Nephron (organoid): ENCODE measurements at regions not wholly inside any gene's neighbourhood (a gene's known extent, or its start where the extent isn't known, plus 50 kb on each side); places are given as distances from the start of the nearest gene placed in this dataset.

Experiments used
- H3K27ac Mint-ChIP-seq, 3 experiments: 2 replicates each; pipeline ENCODE4 v1.8.0; 2020; ENCODE audit warnings: mixed read lengths in 3 of 3, mild to moderate bottlenecking in 2 of 3, moderate library complexity in 1 of 3
- H3K27me3 Mint-ChIP-seq: 2 replicates; pipeline ENCODE4 v1.8.0; 2021; ENCODE audit warnings: low read depth, mild to moderate bottlenecking, moderate library complexity, mixed read lengths
- H3K36me3 Mint-ChIP-seq: 2 replicates; pipeline ENCODE4 v1.8.0; 2020; ENCODE audit warnings: low read depth, mixed read lengths
- H3K4me1 Mint-ChIP-seq: 2 replicates; pipeline ENCODE4 v1.8.0; 2020; ENCODE audit warnings: mixed read lengths
- H3K4me3 Mint-ChIP-seq, 3 experiments: 2 replicates each; pipeline ENCODE4 v1.8.0; 2020; ENCODE audit warnings: mild to moderate bottlenecking in 3 of 3, mixed read lengths in 3 of 3, moderate library complexity in 2 of 3
- H3K9me3 Mint-ChIP-seq: 2 replicates; pipeline ENCODE4 v1.8.0; 2020; ENCODE audit warnings: mixed read lengths
- CTCF ChIP-seq, 3 experiments: fragments of 200-600 bp; sonication (generic); IDR thresholded peaks; one replicate each; pipeline ENCODE4 v1.5.0; 2021; ENCODE audit warnings: antibody characterized with exemption in 3 of 3; ENCODE audit not compliant: unreplicated experiment in 3 of 3

- TF ChIP-seq CTCF (IDR thresholded peaks at IDR 0.05; ENCODE audit: unreplicated experiment in 3 of 3): no peak
- Mint-ChIP-seq H3K9me3 (no peaks in the 10 kb centered on the region), H3K4me1 (peaks cover 15% of the 10 kb centered on the region), H3K27ac (peak overlapping the region in 2 of 3 experiments; percentile 4 to 16), H3K27me3 (peaks cover 10% of the 10 kb centered on the region), H3K4me3 (no peak overlapping the region), H3K36me3 (no peaks in the 10 kb centered on the region)
Observed at GRCh38 chr5:114062932-114063867, 298.7 kb upstream of the KCNN2 start.

DNA sequence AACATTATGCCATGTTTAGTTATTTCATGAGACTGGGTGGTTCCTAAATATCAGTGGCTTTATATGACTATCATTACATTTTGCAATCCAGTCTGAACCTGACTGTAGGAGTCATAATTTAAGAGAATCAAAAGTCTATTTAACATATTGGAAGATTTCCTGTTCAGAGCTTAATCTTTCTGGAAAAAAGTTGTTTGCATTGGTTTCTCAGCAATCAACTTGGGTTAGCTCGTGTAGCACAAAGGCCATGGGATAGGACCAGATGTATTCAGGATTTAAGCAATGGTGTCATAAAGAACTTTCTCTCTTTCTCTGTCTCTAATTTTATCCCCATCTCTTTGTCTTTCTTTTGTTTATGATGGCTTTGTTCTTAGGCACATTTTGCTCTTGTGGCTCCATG, 296.0 kb upstream of the KCNN2 start:
- H3K27ac Mint-ChIP-seq: no peak overlapping the region
- TF ChIP-seq CTCF (IDR thresholded peaks at IDR 0.05; ENCODE audit: unreplicated experiment in 3 of 3): no peak
- peaks cover 15% of the 10 kb centered on the region for H3K4me1 Mint-ChIP-seq
- no peaks in the 10 kb centered on the region for H3K36me3 Mint-ChIP-seq
- H3K9me3 Mint-ChIP-seq: no peaks in the 10 kb centered on the region
- no peaks in the 10 kb centered on the region for H3K27me3 Mint-ChIP-seq
- no peak overlapping the region for H3K4me3 Mint-ChIP-seq

GRCh38 chr5:114070093-114070722, 291.7 kb upstream of the KCNN2 start:
- Mint-ChIP-seq H3K4me3 (no peak overlapping the region), H3K36me3 (no peaks in the 10 kb centered on the region), H3K27me3 (no peaks in the 10 kb centered on the region), H3K9me3 (no peaks in the 10 kb centered on the region), H3K27ac (no peak overlapping the region), H3K4me1 (no peaks in the 10 kb centered on the region)
- no peak for TF ChIP-seq CTCF (IDR thresholded peaks at IDR 0.05; ENCODE audit: unreplicated experiment in 3 of 3)

- Mint-ChIP-seq H3K4me1 (no peaks in the 10 kb centered on the region), H3K9me3 (peaks cover 23% of the 10 kb centered on the region), H3K27ac (no peak overlapping the region), H3K36me3 (peaks cover 4% of the 10 kb centered on the region), H3K4me3 (no peak overlapping the region), H3K27me3 (peaks cover 4% of the 10 kb centered on the region)
- no peak for TF ChIP-seq CTCF (IDR thresholded peaks at IDR 0.05; ENCODE audit: unreplicated experiment in 3 of 3)
Observed at GRCh38 chr5:114089259-114089658, 272.6 kb upstream of the KCNN2 start.

GRCh38 chr5:114097570-114097969, 264.3 kb upstream of the KCNN2 start:
- peaks cover 6% of the 10 kb centered on the region for H3K9me3 Mint-ChIP-seq
- H3K36me3 Mint-ChIP-seq: peaks cover 4% of the 10 kb centered on the region
- H3K27ac Mint-ChIP-seq: no peak overlapping the region
- no peak for TF ChIP-seq CTCF (IDR thresholded peaks at IDR 0.05; ENCODE audit: unreplicated experiment in 3 of 3)
- H3K4me3 Mint-ChIP-seq: no peak overlapping the region
- H3K4me1 Mint-ChIP-seq: no peaks in the 10 kb centered on the region
- peaks cover 4% of the 10 kb centered on the region for H3K27me3 Mint-ChIP-seq
